B cell (primary cell): ENCODE measurements at regions not wholly inside any gene's neighbourhood (a gene's known extent, or its start where the extent isn't known, plus 50 kb on each side); places are given as distances from the start of the nearest gene placed in this dataset.

Experiments
- ATAC-seq: fragments of 200-7000 bp; cut with Tn5 transposase; one replicate; pipeline ENCODE4 v1.10.0; 2021; ENCODE audit warnings: low read depth, mild to moderate bottlenecking, moderate number of reproducible peaks, moderate library complexity
- CTCF ChIA-PET: fragments of 350-600 bp; sonication (Branson Sonifier 250); formaldehyde crosslinking; loops from one replicate; lab custom pipeline; 2021; ENCODE audit warnings: antibody characterized with exemption, inconsistent platforms; lab: Charles Lee
- POLR2A ChIA-PET: fragments of 350-600 bp; sonication (Branson Sonifier 250); formaldehyde crosslinking; loops from one replicate; lab custom pipeline; 2021; ENCODE audit warnings: antibody characterized with exemption; lab: Charles Lee
- DNase-seq: peaks from one replicate; pipeline ENCODE4 v3.0.0; 2013
- H2AFZ ChIP-seq: 2 replicates; pipeline ENCODE4 v1.6.1; 2012; ENCODE audit warnings: mild to moderate bottlenecking, low read depth, low read length; ENCODE audit not compliant: insufficient read depth, poor library complexity, severe bottlenecking
- H3K27ac ChIP-seq, 2 donors: 1 replicate in 1 of 2; 2 replicates in 1 of 2; pipeline ENCODE4 v1.5.1; 2012 to 2013; ENCODE audit warnings: low read length in 2 of 2, mild to moderate bottlenecking in 2 of 2, moderate library complexity in 1 of 2
- H3K27me3 ChIP-seq, 4 experiments: fragments of 200-600 bp in 1 of 4; sonication (generic) in 1 of 4; replicated peaks in 1 of 4; 1 replicate in 2 of 4; 2 replicates in 2 of 4; pipeline versions ENCODE4 v1.6.1 to v1.7.0; 2013 to 2016; ENCODE audit warnings: low read length in 3 of 4, mild to moderate bottlenecking in 2 of 4, mixed read lengths in 1 of 4, moderate library complexity in 1 of 4; ENCODE audit not compliant: insufficient read depth in 4 of 4, control insufficient read depth in 3 of 4; ENCODE audit errors: control extremely low read depth in 1 of 4
- H3K36me3 ChIP-seq, 2 experiments: replicated peaks in 1 of 2; 1 replicate in 1 of 2; 2 replicates in 1 of 2; pipeline versions ENCODE4 v1.6.1 to v1.7.1; 2013; ENCODE audit warnings: low read length in 1 of 2; ENCODE audit not compliant: insufficient read depth in 2 of 2, control insufficient read depth in 1 of 2; ENCODE audit errors: control extremely low read depth in 1 of 2, extremely low read depth in 1 of 2
- H3K4me1 ChIP-seq, 2 donors: fragments of 200-600 bp in 1 of 2; sonication (generic) in 1 of 2; 1 replicate in 1 of 2; 2 replicates in 1 of 2; pipeline versions ENCODE4 v1.5.1 to v1.6.1; 2013 to 2017; ENCODE audit warnings: low read length in 2 of 2; ENCODE audit not compliant: control insufficient read depth in 2 of 2, insufficient read depth in 2 of 2
- H3K4me2 ChIP-seq: replicated peaks from 2 replicates; pipeline ENCODE3; 2012; ENCODE audit warnings: mild to moderate bottlenecking, low read depth, low read length; ENCODE audit not compliant: poor library complexity, severe bottlenecking
- H3K4me3 ChIP-seq, 5 experiments: fragments of 200-600 bp in 1 of 5; sonication (generic) in 1 of 5; 1 replicate in 3 of 5; 2 replicates in 2 of 5; pipeline versions ENCODE4 v1.5.1 to v1.7.0; 2011 to 2016; ENCODE audit warnings: low read length in 4 of 5, mild to moderate bottlenecking in 4 of 5, low read depth in 2 of 5, control low read depth in 1 of 5, moderate library complexity in 1 of 5; ENCODE audit not compliant: insufficient read depth in 1 of 5; ENCODE audit errors: control extremely low read depth in 1 of 5, extremely low read depth in 1 of 5
- H3K79me2 ChIP-seq: fragments of 200-600 bp; sonication (generic); one replicate; pipeline ENCODE4 v1.6.0; 2016; ENCODE audit warnings: low read length; ENCODE audit not compliant: control insufficient read depth, insufficient read depth
- H3K9ac ChIP-seq: fragments of 200-600 bp; sonication (generic); 2 replicates; pipeline ENCODE4 v1.6.1; 2017; ENCODE audit warnings: mild to moderate bottlenecking, low read length, moderate library complexity
- H3K9me3 ChIP-seq, 3 donors: one replicate each; pipeline versions ENCODE4 v1.6.1 to v1.7.1; 2013; ENCODE audit warnings: low read length in 2 of 3; ENCODE audit not compliant: control insufficient read depth in 2 of 3, insufficient read depth in 1 of 3; ENCODE audit errors: control extremely low read depth in 1 of 3
- H4K20me1 ChIP-seq: 2 replicates; pipeline ENCODE4 v1.6.0; 2012; ENCODE audit warnings: mild to moderate bottlenecking, low read length; ENCODE audit not compliant: insufficient read depth, control insufficient read depth, poor library complexity, severe bottlenecking
- H3K27ac Mint-ChIP-seq: one replicate; pipeline ENCODE4 v1.8.0; 2021; ENCODE audit warnings: mixed read lengths
- H3K27me3 Mint-ChIP-seq: one replicate; pipeline ENCODE4 v1.8.0; 2021; ENCODE audit warnings: mixed read lengths
- H3K4me1 Mint-ChIP-seq: one replicate; pipeline ENCODE4 v1.8.0; 2021; ENCODE audit warnings: mixed read lengths
- H3K4me3 Mint-ChIP-seq: one replicate; pipeline ENCODE4 v1.8.0; 2021; ENCODE audit warnings: mixed read lengths
- H3K9me3 Mint-ChIP-seq: one replicate; pipeline ENCODE4 v1.8.0; 2022; ENCODE audit warnings: mixed read lengths; ENCODE audit not compliant: insufficient read depth
- CTCF ChIP-seq: fragments of 200-600 bp; IDR thresholded peaks from one replicate; pipeline ENCODE4 v1.8.0; 2022; ENCODE audit warnings: antibody characterized with exemption, mild to moderate bottlenecking
- EZH2 ChIP-seq: IDR thresholded peaks from 2 replicates; pipeline ENCODE4 v1.6.1; 2012; ENCODE audit warnings: borderline replicate concordance, low read depth, mild to moderate bottlenecking, moderate library complexity, low read length; ENCODE audit not compliant: insufficient read depth, poor library complexity, severe bottlenecking
- WGBS: methylation state at CpG from one replicate; pipeline ENCODE4 v1.1.5; 2013; ENCODE audit warnings: missing lambda C conversion rate; ENCODE audit not compliant: insufficient coverage; 5-methylcytosine and 5-hydroxymethylcytosine counted together
- intact Hi-C: fragments of 100-400 bp; cut with micrococcal nuclease; formaldehyde crosslinking; loops from one replicate; pipeline ENCODE4 v1.10.0; 2022

GRCh38 chr12:65574867-65575266, 249.4 kb upstream of the HMGA2 start:
- ChIA-PET CTCF (no interaction called here), POLR2A (no interaction called here)
- Mint-ChIP-seq H3K4me1 (no peaks in the 10 kb centered on the region), H3K27ac (no peak overlapping the region), H3K9me3 (peaks cover 2% of the 10 kb centered on the region), H3K4me3 (no peak overlapping the region), H3K27me3 (peaks cover 6% of the 10 kb centered on the region)
- H2AFZ ChIP-seq = no peak overlapping the region
- ATAC-seq (no peak), DNase-seq (no peak)
- H3K4me2 ChIP-seq = no peak overlapping the region
- no peak for TF ChIP-seq EZH2
- no peaks in the 10 kb centered on the region for H3K36me3 ChIP-seq
- H4K20me1 ChIP-seq = no peaks in the 10 kb centered on the region
- no peak overlapping the region for H3K4me3 ChIP-seq
- no peaks in the 10 kb centered on the region for H3K4me1 ChIP-seq
- H3K79me2 ChIP-seq = no peaks in the 10 kb centered on the region
- H3K9ac ChIP-seq = no peak overlapping the region
- H3K9me3 ChIP-seq = peaks cover 3 to 13% (median 4%) of the 10 kb centered on the region in 3 donors
- H3K27me3 ChIP-seq = no peaks in the 10 kb centered on the region
- intact Hi-C loops = no loop called here
- no peak overlapping the region for H3K27ac ChIP-seq

GRCh38 chr12:65584016-65584415, 240.3 kb upstream of the HMGA2 start:
- Histone ChIP-seq H2AFZ (no peak overlapping the region), H4K20me1 (no peaks in the 10 kb centered on the region), H3K4me2 (no peak overlapping the region), H3K27ac (no peak overlapping the region), H3K36me3 (no peaks in the 10 kb centered on the region), H3K9ac (no peak overlapping the region), H3K9me3 (no peaks in the 10 kb centered on the region), H3K27me3 (no peaks in the 10 kb centered on the region), H3K4me1 (no peaks in the 10 kb centered on the region), H3K4me3 (no peak overlapping the region), H3K79me2 (no peaks in the 10 kb centered on the region)
- Mint-ChIP-seq H3K4me1 (no peaks in the 10 kb centered on the region), H3K9me3 (no peaks in the 10 kb centered on the region), H3K4me3 (no peak overlapping the region), H3K27ac (no peak overlapping the region), H3K27me3 (no peaks in the 10 kb centered on the region)
- ChIA-PET CTCF (no interaction called here), POLR2A (no interaction called here)
- ATAC-seq (no peak), DNase-seq (no peak)
- intact Hi-C loops = no loop called here
- TF ChIP-seq EZH2 (no peak), CTCF (no peak)
- no CpG with 5 or more reads among the region's 3 CpGs for WGBS
